Stomach (tissue), 4 donors: ENCODE measurements at regions not wholly inside any gene's neighbourhood (a gene's known extent, or its start where the extent isn't known, plus 50 kb on each side); places are given as distances from the start of the nearest gene placed in this dataset.

ENCODE experiments used
- POLR2AphosphoS5 ChIP-seq, 3 donors: sonication (generic); formaldehyde crosslinking; IDR thresholded peaks; one replicate each; pipeline ENCODE4 v1.6.1; 2016; ENCODE audit warnings: antibody characterized with exemption in 3 of 3
- TF ChIP-seq, protein P1 (sequence below), 7 experiments: fragments of 450-650 bp in 4 of 7; fragments of 200-600 bp in 3 of 7; sonication (generic) in 3 of 7; IDR thresholded peaks; one replicate each; pipeline ENCODE4 v1.5.1; 2016 to 2019; ENCODE audit warnings: antibody characterized with exemption in 7 of 7, control low read depth in 2 of 7, mild to moderate bottlenecking in 1 of 7

DNA sequence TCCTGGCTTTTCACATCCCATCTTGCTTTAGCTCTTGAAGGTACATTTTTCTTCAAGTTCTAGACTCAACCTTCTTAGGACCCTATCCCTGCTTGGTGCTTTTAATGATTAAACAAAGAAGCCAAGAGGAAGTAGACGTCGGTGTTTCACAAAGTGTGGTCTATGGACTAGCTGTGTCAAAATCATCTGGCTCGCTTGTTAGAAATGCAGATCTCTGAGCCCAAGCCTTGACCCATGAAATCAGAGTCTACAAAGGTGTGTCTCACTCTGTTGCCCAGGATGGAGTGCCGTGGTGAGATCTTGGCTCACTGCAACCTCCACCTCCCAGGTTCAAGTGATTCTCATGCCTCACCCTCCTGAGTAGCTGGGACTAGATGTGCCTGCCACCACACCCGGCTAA is 295.5 kb upstream of the KAZN start:
- TF ChIP-seq, protein P1, sequence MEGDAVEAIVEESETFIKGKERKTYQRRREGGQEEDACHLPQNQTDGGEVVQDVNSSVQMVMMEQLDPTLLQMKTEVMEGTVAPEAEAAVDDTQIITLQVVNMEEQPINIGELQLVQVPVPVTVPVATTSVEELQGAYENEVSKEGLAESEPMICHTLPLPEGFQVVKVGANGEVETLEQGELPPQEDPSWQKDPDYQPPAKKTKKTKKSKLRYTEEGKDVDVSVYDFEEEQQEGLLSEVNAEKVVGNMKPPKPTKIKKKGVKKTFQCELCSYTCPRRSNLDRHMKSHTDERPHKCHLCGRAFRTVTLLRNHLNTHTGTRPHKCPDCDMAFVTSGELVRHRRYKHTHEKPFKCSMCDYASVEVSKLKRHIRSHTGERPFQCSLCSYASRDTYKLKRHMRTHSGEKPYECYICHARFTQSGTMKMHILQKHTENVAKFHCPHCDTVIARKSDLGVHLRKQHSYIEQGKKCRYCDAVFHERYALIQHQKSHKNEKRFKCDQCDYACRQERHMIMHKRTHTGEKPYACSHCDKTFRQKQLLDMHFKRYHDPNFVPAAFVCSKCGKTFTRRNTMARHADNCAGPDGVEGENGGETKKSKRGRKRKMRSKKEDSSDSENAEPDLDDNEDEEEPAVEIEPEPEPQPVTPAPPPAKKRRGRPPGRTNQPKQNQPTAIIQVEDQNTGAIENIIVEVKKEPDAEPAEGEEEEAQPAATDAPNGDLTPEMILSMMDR (IDR thresholded peaks at IDR 0.05) = no peak
- no peak for TF ChIP-seq POLR2AphosphoS5 (IDR thresholded peaks at IDR 0.05)
